ENCODE measurements at regions not wholly inside any gene's neighbourhood (a gene's known extent, or its start where the extent isn't known, plus 50 kb on each side); places are given as distances from the start of the nearest gene placed in this dataset.

- H3K27ac ChIP-seq = no peak overlapping the region
- no peak overlapping the region for H3K4me3 ChIP-seq
- WGBS, 3 donors = 97 to 100% (median 100%) methylated on average over 1 of the region's 1 CpG
- ATAC-seq (no peak), DNase-seq (no peak)
- TF ChIP-seq CTCF (IDR thresholded peaks at IDR 0.05) = no peak
- no peaks in the 10 kb centered on the region for H3K27me3 ChIP-seq (ENCODE audit: insufficient read depth in 3 of 3, low read length in 2 of 3)
- H3K36me3 ChIP-seq (ENCODE audit: insufficient read depth in 1 of 2, low read depth in 1 of 2) = no peaks in the 10 kb centered on the region
- intact Hi-C loops (cut with DNase I) = no loop called here
- no peaks in the 10 kb centered on the region for H3K4me1 ChIP-seq
- no peaks in the 10 kb centered on the region for H3K9me3 ChIP-seq
Observed at GRCh38 chr3:106277731-106278130, 408.9 kb upstream of the CBLB start.

- intact Hi-C loops (cut with DNase I) = no loop called here
- Histone ChIP-seq H3K4me1 (no peaks in the 10 kb centered on the region), H3K36me3 (ENCODE audit: insufficient read depth in 1 of 2, low read depth in 1 of 2) (no peaks in the 10 kb centered on the region), H3K27ac (no peak overlapping the region), H3K4me3 (no peak overlapping the region), H3K9me3 (no peaks in the 10 kb centered on the region), H3K27me3 (ENCODE audit: insufficient read depth in 3 of 3, low read length in 2 of 3) (no peaks in the 10 kb centered on the region)
- TF ChIP-seq CTCF (IDR thresholded peaks at IDR 0.05) = no peak
- ATAC-seq = no peak
- 3 to 9% (median 5%) methylated on average over 2 of the region's 2 CpGs for WGBS, 3 donors
- DNase-seq = no peak
Observed at GRCh38 chr3:106281221-106281620, 412.4 kb upstream of the CBLB start.

- intact Hi-C loops (cut with DNase I) = no loop called here
- no peak for DNase-seq
- H3K27me3 ChIP-seq (ENCODE audit: insufficient read depth in 3 of 3, low read length in 2 of 3) = no peaks in the 10 kb centered on the region
- no peaks in the 10 kb centered on the region for H3K9me3 ChIP-seq
- 41 to 58% (median 50%) methylated on average over 3 of the region's 3 CpGs for WGBS, 3 donors
- no peak overlapping the region for H3K4me3 ChIP-seq
- H3K27ac ChIP-seq = no peak overlapping the region
- ATAC-seq = no peak
- TF ChIP-seq CTCF (IDR thresholded peaks at IDR 0.05) = no peak
- H3K36me3 ChIP-seq (ENCODE audit: insufficient read depth in 1 of 2, low read depth in 1 of 2) = no peaks in the 10 kb centered on the region
- no peaks in the 10 kb centered on the region for H3K4me1 ChIP-seq
Observed at GRCh38 chr3:106282943-106283342, 414.1 kb upstream of the CBLB start.

- ATAC-seq (no peak), DNase-seq (no peak)
- TF ChIP-seq CTCF (IDR thresholded peaks at IDR 0.05) = no peak
- Histone ChIP-seq H3K27ac (no peak overlapping the region), H3K4me1 (peaks cover 2% of the 10 kb centered on the region), H3K36me3 (ENCODE audit: insufficient read depth in 1 of 2, low read depth in 1 of 2) (no peaks in the 10 kb centered on the region), H3K9me3 (no peaks in the 10 kb centered on the region), H3K27me3 (ENCODE audit: insufficient read depth in 3 of 3, low read length in 2 of 3) (no peaks in the 10 kb centered on the region), H3K4me3 (no peak overlapping the region)
- 78 to 84% (median 79%) methylated on average over 4 of the region's 4 CpGs for WGBS, 3 donors
- intact Hi-C loops (cut with DNase I) = no loop called here
Observed at GRCh38 chr3:106288781-106289180, 420.0 kb upstream of the CBLB start.

- Histone ChIP-seq H3K4me1 (peaks cover 4% of the 10 kb centered on the region), H3K36me3 (ENCODE audit: insufficient read depth in 1 of 2, low read depth in 1 of 2) (no peaks in the 10 kb centered on the region), H3K4me3 (no peak overlapping the region), H3K27ac (no peak overlapping the region), H3K27me3 (ENCODE audit: insufficient read depth in 3 of 3, low read length in 2 of 3) (no peaks in the 10 kb centered on the region), H3K9me3 (no peaks in the 10 kb centered on the region)
- ATAC-seq (no peak), DNase-seq (no peak)
- intact Hi-C loops (cut with DNase I) = no loop called here
- WGBS, 3 donors = 28 to 89% (median 38%) methylated on average over 1 of the region's 1 CpG
- no peak for TF ChIP-seq CTCF (IDR thresholded peaks at IDR 0.05)
Observed at GRCh38 chr3:106290304-106290997, 421.6 kb upstream of the CBLB start.
